ENCODE measurements at regions not wholly inside any gene's neighbourhood (a gene's known extent, or its start where the extent isn't known, plus 50 kb on each side); places are given as distances from the start of the nearest gene placed in this dataset.
A peak's percentile ranks its signal among the peaks of the same experiment; 100 is the strongest.

DNA sequence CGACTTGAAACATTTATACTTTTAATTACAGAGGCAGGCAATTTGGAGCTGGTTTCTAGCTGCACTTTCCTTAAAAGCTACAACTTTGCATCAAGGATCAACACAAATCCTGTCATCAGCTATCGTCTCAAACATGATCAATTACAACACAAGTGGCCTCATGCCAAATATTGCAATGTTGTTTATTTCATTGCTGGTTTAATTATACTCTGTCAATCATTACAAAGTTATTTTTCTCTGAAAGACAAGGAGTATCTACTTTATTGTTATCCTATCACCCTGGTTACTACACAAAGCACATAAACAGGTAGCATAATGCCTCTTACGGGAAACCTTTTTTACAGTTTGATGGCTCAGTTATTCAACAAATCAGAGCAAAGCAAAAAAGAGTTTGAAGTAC is 58.0 kb upstream of the FOXB1 start:
- ChIA-PET POLR2A (no interaction called here), CTCF (interaction anchor here (1.5 kb wide), 1 partner anchor 29 kb away, joined by 3 read pairs; no protein-coding TSS in a partner anchor)
- TF ChIP-seq, protein P1, sequence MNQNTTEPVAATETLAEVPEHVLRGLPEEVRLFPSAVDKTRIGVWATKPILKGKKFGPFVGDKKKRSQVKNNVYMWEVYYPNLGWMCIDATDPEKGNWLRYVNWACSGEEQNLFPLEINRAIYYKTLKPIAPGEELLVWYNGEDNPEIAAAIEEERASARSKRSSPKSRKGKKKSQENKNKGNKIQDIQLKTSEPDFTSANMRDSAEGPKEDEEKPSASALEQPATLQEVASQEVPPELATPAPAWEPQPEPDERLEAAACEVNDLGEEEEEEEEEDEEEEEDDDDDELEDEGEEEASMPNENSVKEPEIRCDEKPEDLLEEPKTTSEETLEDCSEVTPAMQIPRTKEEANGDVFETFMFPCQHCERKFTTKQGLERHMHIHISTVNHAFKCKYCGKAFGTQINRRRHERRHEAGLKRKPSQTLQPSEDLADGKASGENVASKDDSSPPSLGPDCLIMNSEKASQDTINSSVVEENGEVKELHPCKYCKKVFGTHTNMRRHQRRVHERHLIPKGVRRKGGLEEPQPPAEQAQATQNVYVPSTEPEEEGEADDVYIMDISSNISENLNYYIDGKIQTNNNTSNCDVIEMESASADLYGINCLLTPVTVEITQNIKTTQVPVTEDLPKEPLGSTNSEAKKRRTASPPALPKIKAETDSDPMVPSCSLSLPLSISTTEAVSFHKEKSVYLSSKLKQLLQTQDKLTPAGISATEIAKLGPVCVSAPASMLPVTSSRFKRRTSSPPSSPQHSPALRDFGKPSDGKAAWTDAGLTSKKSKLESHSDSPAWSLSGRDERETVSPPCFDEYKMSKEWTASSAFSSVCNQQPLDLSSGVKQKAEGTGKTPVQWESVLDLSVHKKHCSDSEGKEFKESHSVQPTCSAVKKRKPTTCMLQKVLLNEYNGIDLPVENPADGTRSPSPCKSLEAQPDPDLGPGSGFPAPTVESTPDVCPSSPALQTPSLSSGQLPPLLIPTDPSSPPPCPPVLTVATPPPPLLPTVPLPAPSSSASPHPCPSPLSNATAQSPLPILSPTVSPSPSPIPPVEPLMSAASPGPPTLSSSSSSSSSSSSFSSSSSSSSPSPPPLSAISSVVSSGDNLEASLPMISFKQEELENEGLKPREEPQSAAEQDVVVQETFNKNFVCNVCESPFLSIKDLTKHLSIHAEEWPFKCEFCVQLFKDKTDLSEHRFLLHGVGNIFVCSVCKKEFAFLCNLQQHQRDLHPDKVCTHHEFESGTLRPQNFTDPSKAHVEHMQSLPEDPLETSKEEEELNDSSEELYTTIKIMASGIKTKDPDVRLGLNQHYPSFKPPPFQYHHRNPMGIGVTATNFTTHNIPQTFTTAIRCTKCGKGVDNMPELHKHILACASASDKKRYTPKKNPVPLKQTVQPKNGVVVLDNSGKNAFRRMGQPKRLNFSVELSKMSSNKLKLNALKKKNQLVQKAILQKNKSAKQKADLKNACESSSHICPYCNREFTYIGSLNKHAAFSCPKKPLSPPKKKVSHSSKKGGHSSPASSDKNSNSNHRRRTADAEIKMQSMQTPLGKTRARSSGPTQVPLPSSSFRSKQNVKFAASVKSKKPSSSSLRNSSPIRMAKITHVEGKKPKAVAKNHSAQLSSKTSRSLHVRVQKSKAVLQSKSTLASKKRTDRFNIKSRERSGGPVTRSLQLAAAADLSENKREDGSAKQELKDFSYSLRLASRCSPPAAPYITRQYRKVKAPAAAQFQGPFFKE (tag by site-specific recombination; IDR thresholded peaks at IDR 0.05; ENCODE audit: borderline replicate concordance), result no peak
- TF ChIP-seq ZNF473 (tag by site-specific recombination; IDR thresholded peaks at IDR 0.05) (no peak), KLF1 (tag by site-specific recombination; IDR thresholded peaks at IDR 0.05) (no peak), ZSCAN16 (tag by site-specific recombination; IDR thresholded peaks at IDR 0.05) (no peak), GLIS2 (tag by site-specific recombination; IDR thresholded peaks at IDR 0.05) (no peak)
- TF ChIP-seq, protein P2, sequence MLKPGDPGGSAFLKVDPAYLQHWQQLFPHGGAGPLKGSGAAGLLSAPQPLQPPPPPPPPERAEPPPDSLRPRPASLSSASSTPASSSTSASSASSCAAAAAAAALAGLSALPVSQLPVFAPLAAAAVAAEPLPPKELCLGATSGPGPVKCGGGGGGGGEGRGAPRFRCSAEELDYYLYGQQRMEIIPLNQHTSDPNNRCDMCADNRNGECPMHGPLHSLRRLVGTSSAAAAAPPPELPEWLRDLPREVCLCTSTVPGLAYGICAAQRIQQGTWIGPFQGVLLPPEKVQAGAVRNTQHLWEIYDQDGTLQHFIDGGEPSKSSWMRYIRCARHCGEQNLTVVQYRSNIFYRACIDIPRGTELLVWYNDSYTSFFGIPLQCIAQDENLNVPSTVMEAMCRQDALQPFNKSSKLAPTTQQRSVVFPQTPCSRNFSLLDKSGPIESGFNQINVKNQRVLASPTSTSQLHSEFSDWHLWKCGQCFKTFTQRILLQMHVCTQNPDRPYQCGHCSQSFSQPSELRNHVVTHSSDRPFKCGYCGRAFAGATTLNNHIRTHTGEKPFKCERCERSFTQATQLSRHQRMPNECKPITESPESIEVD (tag by site-specific recombination; IDR thresholded peaks at IDR 0.05), result peak; percentile 64
- H3K27ac ChIP-seq (ENCODE audit: extremely low read depth, low read depth, low read length), result no peak overlapping the region
- H3K4me1 ChIP-seq (ENCODE audit: control insufficient read depth, insufficient read depth, low read length), result peaks cover 6% of the 10 kb centered on the region; the same call in 1 of the 2 replicates
- no peak overlapping the region for H3K4me3 ChIP-seq (ENCODE audit: low read depth, low read length)
- no peaks in the 10 kb centered on the region for H3K36me3 ChIP-seq (ENCODE audit: control insufficient read depth in 2 of 2, insufficient read depth in 1 of 2, low read length in 2 of 2)
- no peaks in the 10 kb centered on the region for H3K9me3 ChIP-seq (ENCODE audit: control insufficient read depth, insufficient read depth, low read depth, low read length)

DNA sequence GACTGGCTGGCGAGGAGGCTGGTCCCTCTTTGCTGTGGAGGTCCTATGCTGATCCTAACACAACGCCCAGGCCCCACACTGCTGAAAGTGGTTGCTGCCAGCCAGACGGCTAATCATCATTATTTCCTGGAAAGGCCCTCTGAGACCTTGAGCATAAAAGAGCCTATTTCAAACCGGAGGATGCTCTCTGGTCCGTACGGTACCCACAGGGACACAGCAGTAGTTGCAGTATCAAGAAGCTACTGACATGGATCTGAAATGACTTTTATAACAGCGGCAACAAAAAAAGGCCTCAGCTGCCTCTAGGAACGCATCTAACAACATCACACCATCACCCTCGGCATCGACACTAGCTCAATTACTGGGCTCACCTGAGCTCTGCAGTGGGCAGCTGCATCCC is 59.1 kb upstream of the FOXB1 start:
- Histone ChIP-seq H3K4me3 (ENCODE audit: low read depth, low read length) (no peak overlapping the region), H3K9me3 (ENCODE audit: control insufficient read depth, insufficient read depth, low read depth, low read length) (no peaks in the 10 kb centered on the region), H3K36me3 (ENCODE audit: control insufficient read depth in 2 of 2, insufficient read depth in 1 of 2, low read length in 2 of 2) (no peaks in the 10 kb centered on the region), H3K27ac (ENCODE audit: extremely low read depth, low read depth, low read length) (no peak overlapping the region), H3K4me1 (ENCODE audit: control insufficient read depth, insufficient read depth, low read length) (peaks cover 6% of the 10 kb centered on the region; the same call in 1 of the 2 replicates)
- ChIA-PET CTCF (interaction anchor here (0.6 kb wide), 1 partner anchor 59 kb away, joined by 3 read pairs; the partner anchor contains the start of gene FOXB1), POLR2A (no interaction called here)
- TF ChIP-seq ZNF777 (tag by site-specific recombination; IDR thresholded peaks at IDR 0.05; ENCODE audit: borderline replicate concordance), result no peak
- no peak for TF ChIP-seq ZNF530 (tag by site-specific recombination; IDR thresholded peaks at IDR 0.05; ENCODE audit: low read depth)
- no peak for TF ChIP-seq ZNF629 (tag by site-specific recombination; IDR thresholded peaks at IDR 0.05)
- no peak for TF ChIP-seq ZNF514 (tag by site-specific recombination; IDR thresholded peaks at IDR 0.05)
- TF ChIP-seq, protein P3, sequence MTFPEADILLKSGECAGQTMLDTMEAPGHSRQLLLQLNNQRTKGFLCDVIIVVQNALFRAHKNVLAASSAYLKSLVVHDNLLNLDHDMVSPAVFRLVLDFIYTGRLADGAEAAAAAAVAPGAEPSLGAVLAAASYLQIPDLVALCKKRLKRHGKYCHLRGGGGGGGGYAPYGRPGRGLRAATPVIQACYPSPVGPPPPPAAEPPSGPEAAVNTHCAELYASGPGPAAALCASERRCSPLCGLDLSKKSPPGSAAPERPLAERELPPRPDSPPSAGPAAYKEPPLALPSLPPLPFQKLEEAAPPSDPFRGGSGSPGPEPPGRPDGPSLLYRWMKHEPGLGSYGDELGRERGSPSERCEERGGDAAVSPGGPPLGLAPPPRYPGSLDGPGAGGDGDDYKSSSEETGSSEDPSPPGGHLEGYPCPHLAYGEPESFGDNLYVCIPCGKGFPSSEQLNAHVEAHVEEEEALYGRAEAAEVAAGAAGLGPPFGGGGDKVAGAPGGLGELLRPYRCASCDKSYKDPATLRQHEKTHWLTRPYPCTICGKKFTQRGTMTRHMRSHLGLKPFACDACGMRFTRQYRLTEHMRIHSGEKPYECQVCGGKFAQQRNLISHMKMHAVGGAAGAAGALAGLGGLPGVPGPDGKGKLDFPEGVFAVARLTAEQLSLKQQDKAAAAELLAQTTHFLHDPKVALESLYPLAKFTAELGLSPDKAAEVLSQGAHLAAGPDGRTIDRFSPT (tag by site-specific recombination; IDR thresholded peaks at IDR 0.05), result no peak
- TF ChIP-seq ZNF558 (tag by site-specific recombination; IDR thresholded peaks at IDR 0.05), result no peak
- no peak for TF ChIP-seq ZFP3 (tag by site-specific recombination; IDR thresholded peaks at IDR 0.05; ENCODE audit: low read depth)
- TF ChIP-seq ZNF561 (tag by site-specific recombination; IDR thresholded peaks at IDR 0.05; ENCODE audit: borderline replicate concordance), result no peak
